ENCODE measurements at regions not wholly inside any gene's neighbourhood (a gene's known extent, or its start where the extent isn't known, plus 50 kb on each side); places are given as distances from the start of the nearest gene placed in this dataset.

GRCh38 chr3:14290631-14291385 is 111.6 kb upstream of the SLC6A6 start:
- TF ChIP-seq CTCF (conservative IDR thresholded peaks at IDR 0.05; ENCODE audit: low read depth, low read length) (no peak), EZH2 (IDR thresholded peaks at IDR 0.05; ENCODE audit: borderline replicate concordance, low read depth, low read length, poor library complexity, severe bottlenecking) (no peak)

Data from A673 (cell line).